ENCODE measurements at regions not wholly inside any gene's neighbourhood (a gene's known extent, or its start where the extent isn't known, plus 50 kb on each side); places are given as distances from the start of the nearest gene placed in this dataset.

- Histone ChIP-seq H3K27me3 (ENCODE audit: low read depth) (no peaks in the 10 kb centered on the region), H3K4me1 (no peaks in the 10 kb centered on the region), H3K36me3 (no peaks in the 10 kb centered on the region), H3K4me3 (no peak overlapping the region), H3K9me3 (no peaks in the 10 kb centered on the region), H3K27ac (no peak overlapping the region)
- TF ChIP-seq, protein P1, sequence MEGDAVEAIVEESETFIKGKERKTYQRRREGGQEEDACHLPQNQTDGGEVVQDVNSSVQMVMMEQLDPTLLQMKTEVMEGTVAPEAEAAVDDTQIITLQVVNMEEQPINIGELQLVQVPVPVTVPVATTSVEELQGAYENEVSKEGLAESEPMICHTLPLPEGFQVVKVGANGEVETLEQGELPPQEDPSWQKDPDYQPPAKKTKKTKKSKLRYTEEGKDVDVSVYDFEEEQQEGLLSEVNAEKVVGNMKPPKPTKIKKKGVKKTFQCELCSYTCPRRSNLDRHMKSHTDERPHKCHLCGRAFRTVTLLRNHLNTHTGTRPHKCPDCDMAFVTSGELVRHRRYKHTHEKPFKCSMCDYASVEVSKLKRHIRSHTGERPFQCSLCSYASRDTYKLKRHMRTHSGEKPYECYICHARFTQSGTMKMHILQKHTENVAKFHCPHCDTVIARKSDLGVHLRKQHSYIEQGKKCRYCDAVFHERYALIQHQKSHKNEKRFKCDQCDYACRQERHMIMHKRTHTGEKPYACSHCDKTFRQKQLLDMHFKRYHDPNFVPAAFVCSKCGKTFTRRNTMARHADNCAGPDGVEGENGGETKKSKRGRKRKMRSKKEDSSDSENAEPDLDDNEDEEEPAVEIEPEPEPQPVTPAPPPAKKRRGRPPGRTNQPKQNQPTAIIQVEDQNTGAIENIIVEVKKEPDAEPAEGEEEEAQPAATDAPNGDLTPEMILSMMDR (IDR thresholded peaks at IDR 0.05): no peak
- intact Hi-C loops (cut with DNase I): no loop called here
- ATAC-seq (no peak), DNase-seq (no peak)
Observed at GRCh38 chr3:22141769-22142168, 390.8 kb upstream of the ZNF385D start.

- Histone ChIP-seq H3K9me3 (no peaks in the 10 kb centered on the region), H3K27ac (no peak overlapping the region), H3K4me3 (no peak overlapping the region), H3K4me1 (no peaks in the 10 kb centered on the region), H3K27me3 (ENCODE audit: low read depth) (no peaks in the 10 kb centered on the region), H3K36me3 (no peaks in the 10 kb centered on the region)
- intact Hi-C loops (cut with DNase I): no loop called here
- no peak for ATAC-seq
- TF ChIP-seq, protein P1 (IDR thresholded peaks at IDR 0.05): no peak
- no peak for DNase-seq
Observed at GRCh38 chr3:22147161-22147560, 396.2 kb upstream of the ZNF385D start.

DNA sequence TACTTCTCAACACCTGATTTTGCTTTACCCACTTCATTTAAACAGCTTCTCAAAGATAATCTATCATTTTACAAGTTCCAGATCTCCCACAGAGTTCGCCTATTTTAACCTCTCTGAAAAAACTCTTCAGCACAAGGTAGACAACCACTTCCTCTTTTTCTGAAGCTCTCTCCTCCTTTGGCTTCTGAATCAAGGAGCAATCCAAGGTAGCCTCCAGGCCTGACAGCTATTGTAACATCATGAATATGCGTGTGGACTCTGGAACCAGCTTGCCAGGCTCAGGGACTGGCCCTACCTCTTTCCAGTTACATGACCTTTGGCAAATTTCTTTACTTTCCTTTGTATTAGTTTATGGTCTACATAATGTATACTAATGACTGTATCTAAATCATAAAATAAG lies 405.9 kb upstream of the ZNF385D start:
- H3K4me3 ChIP-seq: no peak overlapping the region
- DNase-seq: no peak
- H3K27me3 ChIP-seq (ENCODE audit: low read depth): no peaks in the 10 kb centered on the region
- TF ChIP-seq, protein P1 (IDR thresholded peaks at IDR 0.05): no peak
- H3K9me3 ChIP-seq: no peaks in the 10 kb centered on the region
- no peaks in the 10 kb centered on the region for H3K4me1 ChIP-seq
- H3K36me3 ChIP-seq: no peaks in the 10 kb centered on the region
- no peak overlapping the region for H3K27ac ChIP-seq
- intact Hi-C loops (cut with DNase I): no loop called here
- no peak for ATAC-seq

DNA sequence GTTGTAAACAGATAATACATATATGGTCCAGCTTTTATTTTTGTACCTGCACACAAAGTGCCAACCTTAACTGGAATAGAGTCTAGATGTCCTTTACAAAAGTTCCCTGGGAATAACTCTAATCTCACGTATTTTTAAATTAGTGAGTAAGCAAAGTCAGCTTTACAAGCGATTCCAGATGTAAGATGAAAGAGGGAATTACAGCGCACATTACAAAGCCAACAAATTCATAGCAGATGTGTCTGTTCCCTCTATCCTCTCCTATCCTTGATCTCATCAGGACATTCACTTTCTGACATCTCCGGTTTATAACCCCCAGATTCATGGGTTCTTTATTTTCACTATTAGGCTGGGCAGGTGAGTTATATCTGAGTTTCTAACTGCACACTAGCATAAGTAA lies 406.8 kb upstream of the ZNF385D start:
- intact Hi-C loops (cut with DNase I): no loop called here
- no peak for ATAC-seq
- Histone ChIP-seq H3K27me3 (ENCODE audit: low read depth) (no peaks in the 10 kb centered on the region), H3K4me1 (no peaks in the 10 kb centered on the region), H3K36me3 (no peaks in the 10 kb centered on the region), H3K9me3 (no peaks in the 10 kb centered on the region), H3K4me3 (no peak overlapping the region), H3K27ac (no peak overlapping the region)
- no peak for DNase-seq
- TF ChIP-seq, protein P1 (IDR thresholded peaks at IDR 0.05): no peak

DNA sequence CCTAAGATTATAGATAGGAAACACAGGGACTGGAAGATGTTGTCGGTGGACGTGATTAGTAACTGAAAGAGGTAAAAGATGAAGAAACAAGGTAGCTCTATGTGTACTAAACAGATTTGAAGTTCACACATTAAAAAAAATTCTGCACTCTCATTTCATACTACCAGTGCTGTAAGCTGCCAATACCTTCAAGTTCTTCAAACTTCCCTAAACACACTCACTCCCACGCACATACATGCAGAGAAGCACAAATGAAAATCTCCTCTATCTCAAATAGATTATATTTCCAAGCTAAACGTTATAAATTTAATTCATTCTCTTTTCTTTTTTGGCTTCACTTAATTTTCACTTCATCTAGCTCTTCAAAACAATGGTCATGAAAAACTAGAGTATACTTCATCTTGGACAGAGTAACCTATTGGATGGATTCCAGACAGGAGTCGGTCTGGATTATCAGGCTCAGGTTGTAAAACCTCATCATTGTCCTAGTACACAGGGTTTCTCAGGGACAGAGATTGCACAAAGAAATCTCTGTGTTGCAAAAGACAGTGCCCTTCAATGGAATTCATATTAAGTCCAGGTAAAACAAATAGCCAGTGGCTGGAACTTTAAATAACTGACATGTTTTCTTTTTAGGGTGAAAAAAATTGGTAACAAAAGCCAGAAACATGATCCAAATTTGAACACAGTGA lies 408.1 kb upstream of the ZNF385D start:
- intact Hi-C loops (cut with DNase I): no loop called here
- no peak for ATAC-seq

More for the DNA sequence above, 408.1 kb upstream of the ZNF385D start:
- TF ChIP-seq, protein P1 (IDR thresholded peaks at IDR 0.05): no peak
- Histone ChIP-seq H3K27me3 (ENCODE audit: low read depth) (no peaks in the 10 kb centered on the region), H3K27ac (no peak overlapping the region), H3K36me3 (no peaks in the 10 kb centered on the region), H3K4me1 (no peaks in the 10 kb centered on the region), H3K4me3 (no peak overlapping the region), H3K9me3 (no peaks in the 10 kb centered on the region)
- no peak for DNase-seq
